Endothelial cell of umbilical vein (primary cell): ENCODE measurements at regions not wholly inside any gene's neighbourhood (a gene's known extent, or its start where the extent isn't known, plus 50 kb on each side); places are given as distances from the start of the nearest gene placed in this dataset.

Experiments used
- BruUV-seq: library from RNA; stranded (reverse); fragments of 400-500 nt; replicated peaks from 2 replicates; lab custom pipeline; 2021; lab: Mats Ljungman, UMichigan
- CTCF ChIA-PET: fragments of 300-600, 350-600 bp; sonication (Branson Sonifier 250); formaldehyde crosslinking; loops from one replicate; lab custom pipeline; 2021; ENCODE audit warnings: antibody characterized with exemption, inconsistent platforms; lab: Charles Lee
- POLR2A ChIA-PET: fragments of 300-600, 350-600 bp; sonication (Branson Sonifier 250); formaldehyde crosslinking; loops from one replicate; lab custom pipeline; 2021; ENCODE audit warnings: antibody characterized with exemption, inconsistent platforms; lab: Charles Lee
- DNase-seq: peaks from one replicate; pipeline ENCODE4 v3.0.0-alpha.2; 2011; ENCODE audit warnings: low read depth, low spot score
- FAIRE-seq: peaks from 2 replicates; lab custom pipeline; 2011; peaks lifted over from hg19 to GRCh38; lab: Jason Lieb, UNC
- H2AFZ ChIP-seq: 2 replicates; pipeline ENCODE4 v1.6.0; 2012; ENCODE audit warnings: low read depth, low read length, control low read depth, inconsistent platforms
- H3K27ac ChIP-seq: 2 replicates; pipeline ENCODE4 v1.5.1; 2011; ENCODE audit warnings: low read depth, mild to moderate bottlenecking, control low read depth, low read length, moderate library complexity; ENCODE audit not compliant: insufficient read depth
- H3K27me3 ChIP-seq, 2 experiments: 2 replicates each; pipeline versions ENCODE4 v1.6.0 to v1.6.1; 2011; ENCODE audit warnings: low read length in 2 of 2, mixed read lengths in 1 of 2; ENCODE audit not compliant: control insufficient read depth in 2 of 2, insufficient read depth in 2 of 2
- H3K36me3 ChIP-seq, 2 experiments: 2 replicates in 1 of 2; 3 replicates in 1 of 2; pipeline ENCODE4 v1.5.1; 2011; ENCODE audit warnings: low read length in 2 of 2, mild to moderate bottlenecking in 1 of 2, moderate library complexity in 1 of 2; ENCODE audit not compliant: control insufficient read depth in 2 of 2, insufficient read depth in 2 of 2; ENCODE audit errors: extremely low read depth in 1 of 2
- H3K4me1 ChIP-seq: 3 replicates; pipeline ENCODE4 v1.5.1; 2011; ENCODE audit warnings: mild to moderate bottlenecking, low read length; ENCODE audit not compliant: control insufficient read depth, insufficient read depth; ENCODE audit errors: extremely low read depth
- H3K4me2 ChIP-seq: 2 replicates; pipeline ENCODE4 v1.6.1; 2011; ENCODE audit warnings: low read length, control low read depth, mixed read lengths; ENCODE audit not compliant: insufficient read depth
- H3K4me3 ChIP-seq, 3 experiments: fragments of 200-600 bp in 1 of 3; sonication (generic), shearing (Covaris generic) in 1 of 3; replicated peaks in 1 of 3; 2 replicates each; pipeline ENCODE4 v1.5.1; 2011 to 2016; ENCODE audit warnings: control low read depth in 3 of 3, low read length in 3 of 3, mild to moderate bottlenecking in 2 of 3, inconsistent platforms in 1 of 3, low read depth in 1 of 3, moderate library complexity in 1 of 3; ENCODE audit not compliant: insufficient read depth in 1 of 3
- H3K79me2 ChIP-seq: 2 replicates; pipeline ENCODE4 v1.6.0; 2012; ENCODE audit warnings: low read length, inconsistent platforms; ENCODE audit not compliant: control insufficient read depth, insufficient read depth
- H3K9ac ChIP-seq: replicated peaks from 2 replicates; pipeline ENCODE3; 2011; ENCODE audit warnings: low read length, control low read depth; ENCODE audit not compliant: insufficient read depth; ENCODE audit errors: extremely low read depth
- H3K9me1 ChIP-seq: replicated peaks from 3 replicates; pipeline ENCODE4 v1.6.0; 2011; ENCODE audit warnings: mild to moderate bottlenecking, low read length; ENCODE audit not compliant: control insufficient read depth, insufficient read depth; ENCODE audit errors: extremely low read depth
- H3K9me3 ChIP-seq: replicated peaks from 2 replicates; pipeline ENCODE4 v1.5.1; 2012; ENCODE audit warnings: low read length, inconsistent platforms; ENCODE audit not compliant: control insufficient read depth, insufficient read depth
- H4K20me1 ChIP-seq: replicated peaks from 2 replicates; pipeline ENCODE3; 2011; ENCODE audit warnings: mild to moderate bottlenecking, low read length; ENCODE audit not compliant: control insufficient read depth, insufficient read depth; ENCODE audit errors: extremely low read depth
- EZH2 ChIP-seq: IDR thresholded peaks from 2 replicates; pipeline ENCODE4 v1.6.1; 2012; ENCODE audit warnings: borderline replicate concordance, low read depth, mild to moderate bottlenecking, moderate library complexity, low read length, inconsistent platforms; ENCODE audit not compliant: severe bottlenecking
- FOS ChIP-seq: IDR thresholded peaks from 2 replicates; pipeline ENCODE4 v1.6.1; 2011; ENCODE audit warnings: mild to moderate bottlenecking, low read length, moderate library complexity, borderline replicate concordance; ENCODE audit not compliant: insufficient read depth
- GATA2 ChIP-seq: IDR thresholded peaks from 2 replicates; pipeline ENCODE4 v1.7.0; 2011; ENCODE audit warnings: low read depth, mild to moderate bottlenecking, moderate library complexity, mixed read lengths, low read length; ENCODE audit not compliant: insufficient read length, insufficient read depth
- MYC ChIP-seq: IDR thresholded peaks from one replicate; pipeline ENCODE4 v1.6.1; 2011; ENCODE audit warnings: mild to moderate bottlenecking, low read depth, low read length
- POLR2AphosphoS5 ChIP-seq: IDR thresholded peaks from 2 replicates; pipeline ENCODE4 v1.6.1; 2012; ENCODE audit warnings: low read depth, mild to moderate bottlenecking, control low read depth, low read length, moderate library complexity; ENCODE audit not compliant: insufficient read depth
- dilution Hi-C: fragments of 300-500 bp; cut with MboI; formaldehyde crosslinking; loops from one replicate; pipeline ENCODE4 v1.15.0; 2019; ENCODE audit warnings: low sequenced_read_pairs; ENCODE audit not compliant: extremely low pct_ligation_motif_present
- intact Hi-C: fragments of 100-400 bp; cut with micrococcal nuclease; formaldehyde crosslinking; loops from one replicate; pipeline ENCODE4 v1.10.0; 2022
- TF ChIP-seq, protein P1 (sequence below), 2 donors: IDR thresholded peaks; 1 replicate in 1 of 2; 2 replicates in 1 of 2; pipeline ENCODE4 v1.5.1; 2011; ENCODE audit warnings: low read length in 2 of 2, mild to moderate bottlenecking in 2 of 2, moderate library complexity in 2 of 2, control low read depth in 1 of 2, inconsistent platforms in 1 of 2, low read depth in 1 of 2; ENCODE audit not compliant: insufficient read depth in 1 of 2; ENCODE audit errors: extremely low read depth in 1 of 2
- TF ChIP-seq, protein P2 (sequence below): IDR thresholded peaks from 2 replicates; pipeline ENCODE4 v1.6.1; 2011; ENCODE audit not compliant: insufficient read depth, insufficient read length

DNA sequence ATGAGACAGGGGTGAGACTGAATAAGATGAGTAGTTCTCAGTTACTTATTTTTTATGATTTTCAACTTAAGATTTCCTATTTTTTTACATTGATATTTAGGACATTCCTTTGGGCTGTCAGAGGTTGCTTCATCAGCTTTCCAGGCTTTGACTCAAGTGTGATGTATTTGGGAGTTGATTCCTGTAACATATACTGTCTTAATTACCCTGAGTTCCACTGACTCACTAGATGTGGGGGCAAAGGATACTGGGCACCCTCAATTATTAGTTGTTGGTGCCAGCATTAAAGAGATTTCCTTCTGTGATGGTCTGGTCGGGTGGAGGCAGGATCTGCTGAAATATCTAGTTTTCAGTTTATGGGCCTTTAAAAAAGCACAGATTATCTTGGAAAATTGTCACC, 1535.8 kb downstream of the NLGN4Y start:
- FAIRE-seq (no peak), DNase-seq (no peak)
- Histone ChIP-seq H3K27ac (no peak overlapping the region), H3K4me2 (no peak overlapping the region), H3K27me3 (no peaks in the 10 kb centered on the region), H3K9me3 (no peaks in the 10 kb centered on the region), H2AFZ (no peak overlapping the region), H3K9ac (no peak overlapping the region), H3K4me3 (no peak overlapping the region), H4K20me1 (no peaks in the 10 kb centered on the region), H3K36me3 (no peaks in the 10 kb centered on the region), H3K4me1 (no peaks in the 10 kb centered on the region), H3K9me1 (no peaks in the 10 kb centered on the region), H3K79me2 (no peaks in the 10 kb centered on the region)
- no TSS peak for BruUV-seq
- intact Hi-C loops (no loop called here), dilution Hi-C loops (no loop called here)
- CTCF ChIA-PET: no interaction called here
- POLR2A ChIA-PET: no interaction called here
- TF ChIP-seq GATA2 (no peak), POLR2AphosphoS5 (no peak), EZH2 (no peak), MYC (no peak), FOS (no peak)
- TF ChIP-seq, protein P1, sequence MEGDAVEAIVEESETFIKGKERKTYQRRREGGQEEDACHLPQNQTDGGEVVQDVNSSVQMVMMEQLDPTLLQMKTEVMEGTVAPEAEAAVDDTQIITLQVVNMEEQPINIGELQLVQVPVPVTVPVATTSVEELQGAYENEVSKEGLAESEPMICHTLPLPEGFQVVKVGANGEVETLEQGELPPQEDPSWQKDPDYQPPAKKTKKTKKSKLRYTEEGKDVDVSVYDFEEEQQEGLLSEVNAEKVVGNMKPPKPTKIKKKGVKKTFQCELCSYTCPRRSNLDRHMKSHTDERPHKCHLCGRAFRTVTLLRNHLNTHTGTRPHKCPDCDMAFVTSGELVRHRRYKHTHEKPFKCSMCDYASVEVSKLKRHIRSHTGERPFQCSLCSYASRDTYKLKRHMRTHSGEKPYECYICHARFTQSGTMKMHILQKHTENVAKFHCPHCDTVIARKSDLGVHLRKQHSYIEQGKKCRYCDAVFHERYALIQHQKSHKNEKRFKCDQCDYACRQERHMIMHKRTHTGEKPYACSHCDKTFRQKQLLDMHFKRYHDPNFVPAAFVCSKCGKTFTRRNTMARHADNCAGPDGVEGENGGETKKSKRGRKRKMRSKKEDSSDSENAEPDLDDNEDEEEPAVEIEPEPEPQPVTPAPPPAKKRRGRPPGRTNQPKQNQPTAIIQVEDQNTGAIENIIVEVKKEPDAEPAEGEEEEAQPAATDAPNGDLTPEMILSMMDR (IDR thresholded peaks at IDR 0.05; ENCODE audit: extremely low read depth in 1 of 2, insufficient read depth in 1 of 2, low read depth in 1 of 2, low read length in 2 of 2): no peak
- TF ChIP-seq, protein P2, sequence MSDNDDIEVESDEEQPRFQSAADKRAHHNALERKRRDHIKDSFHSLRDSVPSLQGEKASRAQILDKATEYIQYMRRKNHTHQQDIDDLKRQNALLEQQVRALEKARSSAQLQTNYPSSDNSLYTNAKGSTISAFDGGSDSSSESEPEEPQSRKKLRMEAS: no peak
